H9 (cell line): ENCODE measurements at regions not wholly inside any gene's neighbourhood (a gene's known extent, or its start where the extent isn't known, plus 50 kb on each side); places are given as distances from the start of the nearest gene placed in this dataset.

Source experiments
- DNase-seq: peaks from one replicate; pipeline ENCODE4 v3.0.0-alpha.2; 2017
- H2AFZ ChIP-seq: one replicate; pipeline ENCODE4 v1.6.1; 2013; ENCODE audit warnings: mild to moderate bottlenecking, low read length, control low read depth, moderate library complexity
- H2AK5ac ChIP-seq: 2 replicates; pipeline ENCODE4 v1.6.1; 2013; ENCODE audit warnings: low read length, control low read depth, mixed read lengths; ENCODE audit not compliant: insufficient read length
- H2BK120ac ChIP-seq: one replicate; pipeline ENCODE4 v1.6.1; 2013; ENCODE audit warnings: low read depth, mild to moderate bottlenecking, low read length, control low read depth, inconsistent platforms; ENCODE audit not compliant: poor library complexity, severe bottlenecking
- H2BK12ac ChIP-seq: 2 replicates; pipeline ENCODE4 v1.6.1; 2013; ENCODE audit warnings: low read length, control low read depth, mixed read lengths, low read depth; ENCODE audit not compliant: insufficient read length
- H2BK15ac ChIP-seq: 2 replicates; pipeline ENCODE4 v1.6.1; 2013; ENCODE audit warnings: low read depth, low read length, control low read depth
- H2BK20ac ChIP-seq: one replicate; pipeline ENCODE4 v1.6.1; 2013; ENCODE audit warnings: low read depth, mild to moderate bottlenecking, low read length, control low read depth, inconsistent platforms; ENCODE audit not compliant: poor library complexity, severe bottlenecking
- H2BK5ac ChIP-seq: 2 replicates; pipeline ENCODE4 v1.6.1; 2013; ENCODE audit warnings: low read length, control low read depth, mixed read lengths; ENCODE audit not compliant: insufficient read length
- H3K14ac ChIP-seq: 2 replicates; pipeline ENCODE4 v1.6.1; 2013; ENCODE audit warnings: low read length, control low read depth; ENCODE audit not compliant: insufficient read depth
- H3K18ac ChIP-seq: 2 replicates; pipeline ENCODE4 v1.6.1; 2013; ENCODE audit warnings: low read depth, mild to moderate bottlenecking, mixed read lengths, low read length, control low read depth; ENCODE audit not compliant: insufficient read length
- H3K23ac ChIP-seq: 2 replicates; pipeline ENCODE4 v1.6.1; 2013; ENCODE audit warnings: low read length, control low read depth, mixed read lengths, low read depth; ENCODE audit not compliant: insufficient read length
- H3K23me2 ChIP-seq: 2 replicates; pipeline ENCODE4 v1.6.1; 2013; ENCODE audit warnings: low read depth, mild to moderate bottlenecking, mixed read lengths, low read length, control low read depth; ENCODE audit not compliant: insufficient read length, poor library complexity, severe bottlenecking
- H3K27ac ChIP-seq: 2 replicates; pipeline ENCODE4 v1.5.1; 2013; ENCODE audit warnings: low read length, control low read depth, mixed read lengths, low read depth; ENCODE audit not compliant: insufficient read length
- H3K27me3 ChIP-seq: 2 replicates; pipeline ENCODE4 v1.6.1; 2013; ENCODE audit warnings: low read length, control low read depth, inconsistent platforms; ENCODE audit not compliant: insufficient read depth
- H3K4ac ChIP-seq: 2 replicates; pipeline ENCODE4 v1.6.1; 2013; ENCODE audit warnings: low read depth, mild to moderate bottlenecking, control low read depth, inconsistent platforms, low read length, moderate library complexity
- H3K4me1 ChIP-seq: 2 replicates; pipeline ENCODE4 v1.6.1; 2013; ENCODE audit warnings: low read length, control low read depth, inconsistent platforms; ENCODE audit not compliant: insufficient read depth
- H3K4me2 ChIP-seq: 2 replicates; pipeline ENCODE4 v1.6.1; 2013; ENCODE audit warnings: low read length, control low read depth, mixed read lengths; ENCODE audit not compliant: insufficient read length, insufficient read depth
- H3K56ac ChIP-seq: 2 replicates; pipeline ENCODE4 v1.6.1; 2013; ENCODE audit warnings: low read depth, mild to moderate bottlenecking, mixed read lengths, low read length, control low read depth; ENCODE audit not compliant: insufficient read length
- H3K79me1 ChIP-seq: 2 replicates; pipeline ENCODE4 v1.6.1; 2013; ENCODE audit warnings: low read depth, mild to moderate bottlenecking, moderate library complexity, low read length, control low read depth, inconsistent platforms; ENCODE audit not compliant: insufficient read depth, poor library complexity, severe bottlenecking
- H3K79me2 ChIP-seq: 2 replicates; pipeline ENCODE4 v1.6.1; 2013; ENCODE audit warnings: low read length, control low read depth, inconsistent platforms; ENCODE audit not compliant: insufficient read depth
- H3K9ac ChIP-seq: 2 replicates; pipeline ENCODE4 v1.6.1; 2013; ENCODE audit warnings: low read length, control low read depth, mixed read lengths; ENCODE audit not compliant: insufficient read length; ENCODE audit errors: extremely low read depth
- H3K9me3 ChIP-seq: one replicate; pipeline ENCODE4 v1.6.1; 2013; ENCODE audit warnings: low read depth, low read length, inconsistent platforms; ENCODE audit not compliant: control insufficient read depth
- H3T11ph ChIP-seq: one replicate; pipeline ENCODE4 v1.6.1; 2013; ENCODE audit warnings: mild to moderate bottlenecking, low read length, control low read depth, inconsistent platforms
- H4K20me1 ChIP-seq: one replicate; pipeline ENCODE4 v1.6.1; 2013; ENCODE audit not compliant: control insufficient read depth, insufficient read length, insufficient read depth
- H4K5ac ChIP-seq: 2 replicates; pipeline ENCODE4 v1.6.1; 2013; ENCODE audit warnings: low read depth, mild to moderate bottlenecking, mixed read lengths, low read length, control low read depth; ENCODE audit not compliant: insufficient read length
- H4K8ac ChIP-seq: replicated peaks from 2 replicates; pipeline ENCODE4 v1.6.1; 2013; ENCODE audit warnings: low read length, control low read depth, mixed read lengths, low read depth; ENCODE audit not compliant: insufficient read length
- H4K91ac ChIP-seq: 2 replicates; pipeline ENCODE4 v1.6.1; 2013; ENCODE audit warnings: low read depth, mild to moderate bottlenecking, moderate library complexity, mixed read lengths, low read length, control low read depth; ENCODE audit not compliant: insufficient read length
- H3K27ac Mint-ChIP-seq, 3 experiments: 2 replicates in 2 of 3; 3 replicates in 1 of 3; pipeline ENCODE4 v1.8.0; 2020 to 2021; ENCODE audit warnings: mixed read lengths in 3 of 3, mild to moderate bottlenecking in 1 of 3, moderate library complexity in 1 of 3
- H3K27me3 Mint-ChIP-seq: 2 replicates; pipeline ENCODE4 v1.8.0; 2021; ENCODE audit warnings: low read depth, mild to moderate bottlenecking, moderate library complexity, mixed read lengths
- H3K36me3 Mint-ChIP-seq, 3 experiments: 2 replicates in 2 of 3; 3 replicates in 1 of 3; pipeline ENCODE4 v1.8.0; 2020 to 2021; ENCODE audit warnings: low read depth in 3 of 3, mixed read lengths in 3 of 3; ENCODE audit not compliant: insufficient read depth in 1 of 3
- H3K4me1 Mint-ChIP-seq, 2 experiments: 2 replicates each; pipeline ENCODE4 v1.8.0; 2020; ENCODE audit warnings: mixed read lengths in 2 of 2
- H3K4me3 Mint-ChIP-seq, 2 experiments: 2 replicates in 1 of 2; 3 replicates in 1 of 2; pipeline ENCODE4 v1.8.0; 2020 to 2021; ENCODE audit warnings: mild to moderate bottlenecking in 2 of 2, mixed read lengths in 2 of 2, moderate library complexity in 1 of 2
- H3K9me3 Mint-ChIP-seq, 2 experiments: 2 replicates in 1 of 2; 3 replicates in 1 of 2; pipeline ENCODE4 v1.8.0; 2020; ENCODE audit warnings: mild to moderate bottlenecking in 2 of 2, mixed read lengths in 2 of 2, moderate library complexity in 1 of 2
- WGBS: extraction: QIAGEN DNeasy Blood & Tissue Kit; methylation state at CpG from one replicate; pipeline ENCODE4 v1.1.7; 2013; ENCODE audit warnings: missing lambda C conversion rate, low lambda C conversion rate, mixed read lengths; ENCODE audit not compliant: insufficient read length; ENCODE audit errors: extremely low coverage; 5-methylcytosine and 5-hydroxymethylcytosine counted together
- TF ChIP-seq, protein P1 (sequence below): fragments of 200-600 bp; sonication (generic); conservative IDR thresholded peaks from 3 replicates; pipeline ENCODE4 v1.8.0; 2021; ENCODE audit warnings: antibody characterized with exemption, mild to moderate bottlenecking

GRCh38 chr6:105692613-105693215 lies 289.8 kb upstream of the PREP start:
- H2BK15ac ChIP-seq, result no peak overlapping the region
- no peak overlapping the region for H3T11ph ChIP-seq
- TF ChIP-seq, protein P1, sequence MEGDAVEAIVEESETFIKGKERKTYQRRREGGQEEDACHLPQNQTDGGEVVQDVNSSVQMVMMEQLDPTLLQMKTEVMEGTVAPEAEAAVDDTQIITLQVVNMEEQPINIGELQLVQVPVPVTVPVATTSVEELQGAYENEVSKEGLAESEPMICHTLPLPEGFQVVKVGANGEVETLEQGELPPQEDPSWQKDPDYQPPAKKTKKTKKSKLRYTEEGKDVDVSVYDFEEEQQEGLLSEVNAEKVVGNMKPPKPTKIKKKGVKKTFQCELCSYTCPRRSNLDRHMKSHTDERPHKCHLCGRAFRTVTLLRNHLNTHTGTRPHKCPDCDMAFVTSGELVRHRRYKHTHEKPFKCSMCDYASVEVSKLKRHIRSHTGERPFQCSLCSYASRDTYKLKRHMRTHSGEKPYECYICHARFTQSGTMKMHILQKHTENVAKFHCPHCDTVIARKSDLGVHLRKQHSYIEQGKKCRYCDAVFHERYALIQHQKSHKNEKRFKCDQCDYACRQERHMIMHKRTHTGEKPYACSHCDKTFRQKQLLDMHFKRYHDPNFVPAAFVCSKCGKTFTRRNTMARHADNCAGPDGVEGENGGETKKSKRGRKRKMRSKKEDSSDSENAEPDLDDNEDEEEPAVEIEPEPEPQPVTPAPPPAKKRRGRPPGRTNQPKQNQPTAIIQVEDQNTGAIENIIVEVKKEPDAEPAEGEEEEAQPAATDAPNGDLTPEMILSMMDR, result no peak
- H3K79me1 ChIP-seq, result no peaks in the 10 kb centered on the region
- H3K23me2 ChIP-seq, result no peaks in the 10 kb centered on the region
- no peaks in the 10 kb centered on the region for H4K20me1 ChIP-seq
- Mint-ChIP-seq H3K4me3 (no peak overlapping the region), H3K27ac (no peak overlapping the region), H3K4me1 (peaks cover 10 to 11% of the 10 kb centered on the region in 2 experiments), H3K27me3 (no peaks in the 10 kb centered on the region; the same call in 1 of the 2 replicates), H3K9me3 (peaks cover 6 to 11% of the 10 kb centered on the region in 2 experiments), H3K36me3 (peaks cover 4 to 6% (median 4%) of the 10 kb centered on the region in 3 experiments; a peak in 5 of 7 replicates)
- no peak for DNase-seq
- H2BK12ac ChIP-seq, result no peak overlapping the region
- H3K14ac ChIP-seq, result no peak overlapping the region
- no CpG with 5 or more reads among the region's 4 CpGs for WGBS
- no peak overlapping the region for H2BK20ac ChIP-seq
- H3K4ac ChIP-seq, result no peak overlapping the region
- H3K27me3 ChIP-seq, result no peaks in the 10 kb centered on the region
- no peak overlapping the region for H3K4me2 ChIP-seq
- H3K9ac ChIP-seq, result no peak overlapping the region
- no peak overlapping the region for H3K23ac ChIP-seq
- H4K91ac ChIP-seq, result no peak overlapping the region
- H4K8ac ChIP-seq, result no peak overlapping the region
- H2AK5ac ChIP-seq, result no peak overlapping the region
- H3K18ac ChIP-seq, result no peak overlapping the region
- H3K79me2 ChIP-seq, result no peaks in the 10 kb centered on the region
- H3K56ac ChIP-seq, result no peak overlapping the region
- no peak overlapping the region for H2BK120ac ChIP-seq
- peaks cover 6% of the 10 kb centered on the region; the same call in 1 of the 2 replicates for H3K4me1 ChIP-seq
- no peak overlapping the region for H4K5ac ChIP-seq
- no peak overlapping the region for H2AFZ ChIP-seq
- no peak overlapping the region for H2BK5ac ChIP-seq
- no peak overlapping the region for H3K27ac ChIP-seq
- H3K9me3 ChIP-seq, result peaks cover 2% of the 10 kb centered on the region
